ENCODE measurements at regions not wholly inside any gene's neighbourhood (a gene's known extent, or its start where the extent isn't known, plus 50 kb on each side); places are given as distances from the start of the nearest gene placed in this dataset.

DNA sequence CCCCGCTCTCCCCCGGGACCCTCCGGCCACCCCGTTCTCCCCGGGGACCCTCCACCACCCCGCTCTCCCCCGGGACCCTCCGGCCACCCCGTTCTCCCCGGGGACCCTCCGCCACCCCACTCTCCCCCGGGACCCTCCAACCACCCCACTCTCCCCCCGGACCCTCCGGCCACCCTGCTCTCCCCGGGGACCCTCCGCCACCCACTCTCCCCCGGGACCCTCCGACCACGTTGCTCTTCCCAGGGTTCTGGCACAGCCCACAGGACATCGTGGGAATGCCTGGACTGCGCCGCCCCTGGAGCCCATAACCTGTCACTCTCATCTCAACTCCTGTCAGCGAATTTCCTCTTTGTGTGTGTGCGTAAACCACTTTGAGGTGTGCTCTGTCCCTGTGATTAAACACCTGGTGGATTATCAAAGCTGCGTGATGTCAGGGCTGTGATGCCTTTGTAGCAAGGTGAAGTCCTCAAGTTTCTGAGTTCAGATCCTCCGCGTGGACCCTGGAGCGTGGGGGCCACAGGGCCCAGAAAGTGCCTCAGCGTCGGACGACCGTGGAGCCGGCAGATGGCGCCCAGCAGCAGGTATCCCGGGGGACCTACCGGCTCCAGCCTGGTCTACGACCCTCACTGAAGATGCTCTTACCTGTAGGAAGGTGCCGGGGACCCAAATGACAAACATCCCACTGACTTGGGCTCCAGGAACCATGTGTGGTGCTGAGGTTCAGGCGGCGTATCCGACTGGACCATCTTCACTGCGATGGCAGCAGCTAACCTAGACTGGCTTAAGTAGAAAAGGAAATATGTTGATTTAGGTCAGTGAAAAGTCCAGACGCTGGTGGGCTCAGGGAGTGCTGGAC, 63.2 kb upstream of the GALNT9 start:
- no peak overlapping the region for H3K4me3 ChIP-seq (ENCODE audit: low read depth, low read length)
- DNase-seq (ENCODE audit: low read depth), result no peak
- TF ChIP-seq, protein P1, sequence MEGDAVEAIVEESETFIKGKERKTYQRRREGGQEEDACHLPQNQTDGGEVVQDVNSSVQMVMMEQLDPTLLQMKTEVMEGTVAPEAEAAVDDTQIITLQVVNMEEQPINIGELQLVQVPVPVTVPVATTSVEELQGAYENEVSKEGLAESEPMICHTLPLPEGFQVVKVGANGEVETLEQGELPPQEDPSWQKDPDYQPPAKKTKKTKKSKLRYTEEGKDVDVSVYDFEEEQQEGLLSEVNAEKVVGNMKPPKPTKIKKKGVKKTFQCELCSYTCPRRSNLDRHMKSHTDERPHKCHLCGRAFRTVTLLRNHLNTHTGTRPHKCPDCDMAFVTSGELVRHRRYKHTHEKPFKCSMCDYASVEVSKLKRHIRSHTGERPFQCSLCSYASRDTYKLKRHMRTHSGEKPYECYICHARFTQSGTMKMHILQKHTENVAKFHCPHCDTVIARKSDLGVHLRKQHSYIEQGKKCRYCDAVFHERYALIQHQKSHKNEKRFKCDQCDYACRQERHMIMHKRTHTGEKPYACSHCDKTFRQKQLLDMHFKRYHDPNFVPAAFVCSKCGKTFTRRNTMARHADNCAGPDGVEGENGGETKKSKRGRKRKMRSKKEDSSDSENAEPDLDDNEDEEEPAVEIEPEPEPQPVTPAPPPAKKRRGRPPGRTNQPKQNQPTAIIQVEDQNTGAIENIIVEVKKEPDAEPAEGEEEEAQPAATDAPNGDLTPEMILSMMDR (IDR thresholded peaks at IDR 0.05; ENCODE audit: insufficient read depth, low read length), result no peak

DNA sequence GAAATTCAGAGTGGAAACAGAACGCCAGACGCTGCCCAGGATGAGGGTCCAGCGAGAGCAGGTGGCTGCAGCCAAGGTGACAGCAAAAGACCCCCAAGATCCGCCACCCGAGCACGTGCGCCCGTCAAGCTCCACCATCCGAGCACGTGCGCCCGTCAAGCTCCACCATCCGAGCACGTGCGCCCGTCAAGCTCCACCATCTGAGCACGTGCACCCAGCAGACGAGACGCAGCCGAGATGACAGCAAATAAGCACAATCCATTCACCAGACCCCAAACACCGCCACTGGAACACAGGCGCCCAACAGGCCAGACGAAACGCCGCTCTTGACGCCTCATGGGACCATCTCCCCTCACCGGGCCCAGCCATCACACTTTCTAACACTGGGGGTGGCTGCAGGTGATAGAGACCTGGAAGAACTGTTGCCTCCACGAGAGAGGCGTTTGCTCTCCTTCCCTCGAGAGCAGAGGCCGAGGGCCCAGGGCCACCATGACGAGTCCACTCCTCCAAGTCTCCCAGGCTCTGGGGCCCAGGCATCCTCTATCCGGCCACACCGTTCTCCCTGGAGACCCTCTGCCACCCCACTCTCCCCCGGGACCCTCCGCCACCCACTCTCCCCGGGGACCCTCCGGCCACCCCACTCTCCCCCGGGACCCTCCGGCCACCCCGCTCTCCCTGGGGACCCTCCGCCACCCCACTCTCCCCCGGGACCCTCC, 62.1 kb upstream of the GALNT9 start:
- TF ChIP-seq, protein P1 (IDR thresholded peaks at IDR 0.05; ENCODE audit: insufficient read depth, low read length), result no peak

DNA sequence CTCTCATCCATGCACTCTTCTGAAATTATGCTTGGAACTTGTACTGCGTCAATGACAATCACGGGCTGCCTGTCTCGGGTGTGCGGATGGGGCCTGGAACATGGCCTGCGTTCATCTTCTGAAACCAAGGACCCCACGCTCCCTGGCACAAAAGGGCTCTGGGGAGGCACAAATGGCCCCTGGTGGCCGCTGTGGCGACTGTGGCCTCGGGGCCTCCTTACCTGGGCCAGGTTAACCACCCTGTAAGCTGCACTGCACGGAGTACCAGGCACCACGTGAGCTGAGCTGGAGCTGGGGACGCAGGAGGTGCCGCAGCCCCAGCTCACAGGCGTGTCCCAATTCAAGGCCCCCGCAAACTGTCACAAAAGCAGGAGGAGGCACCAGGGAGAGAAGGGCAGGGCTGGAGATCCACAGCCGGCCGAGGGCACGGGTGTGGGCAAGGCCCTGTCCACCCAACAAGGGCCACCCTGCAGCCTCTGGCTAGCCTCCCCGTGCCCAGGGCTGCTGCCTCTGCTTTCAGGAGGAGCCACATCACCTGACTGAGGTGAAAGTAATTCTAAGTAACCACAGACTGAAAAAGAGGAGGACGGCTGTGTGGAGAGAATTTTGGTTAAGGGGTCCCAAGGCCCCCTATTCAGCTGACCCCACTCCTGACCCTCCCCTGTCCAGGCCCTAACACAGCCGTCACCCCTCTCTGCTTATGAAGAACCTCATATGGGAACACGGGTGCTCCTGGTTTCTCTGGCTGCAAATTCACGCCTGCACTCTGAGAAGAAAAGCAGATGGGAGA, 61.1 kb upstream of the GALNT9 start:
- TF ChIP-seq, protein P1 (IDR thresholded peaks at IDR 0.05; ENCODE audit: insufficient read depth, low read length), result no peak
- no peak for DNase-seq (ENCODE audit: low read depth)
- no peak overlapping the region for H3K4me3 ChIP-seq (ENCODE audit: low read depth, low read length)

More for the DNA sequence above, 62.1 kb upstream of the GALNT9 start:
- no peak for DNase-seq (ENCODE audit: low read depth)
- no peak overlapping the region for H3K4me3 ChIP-seq (ENCODE audit: low read depth, low read length)

DNA sequence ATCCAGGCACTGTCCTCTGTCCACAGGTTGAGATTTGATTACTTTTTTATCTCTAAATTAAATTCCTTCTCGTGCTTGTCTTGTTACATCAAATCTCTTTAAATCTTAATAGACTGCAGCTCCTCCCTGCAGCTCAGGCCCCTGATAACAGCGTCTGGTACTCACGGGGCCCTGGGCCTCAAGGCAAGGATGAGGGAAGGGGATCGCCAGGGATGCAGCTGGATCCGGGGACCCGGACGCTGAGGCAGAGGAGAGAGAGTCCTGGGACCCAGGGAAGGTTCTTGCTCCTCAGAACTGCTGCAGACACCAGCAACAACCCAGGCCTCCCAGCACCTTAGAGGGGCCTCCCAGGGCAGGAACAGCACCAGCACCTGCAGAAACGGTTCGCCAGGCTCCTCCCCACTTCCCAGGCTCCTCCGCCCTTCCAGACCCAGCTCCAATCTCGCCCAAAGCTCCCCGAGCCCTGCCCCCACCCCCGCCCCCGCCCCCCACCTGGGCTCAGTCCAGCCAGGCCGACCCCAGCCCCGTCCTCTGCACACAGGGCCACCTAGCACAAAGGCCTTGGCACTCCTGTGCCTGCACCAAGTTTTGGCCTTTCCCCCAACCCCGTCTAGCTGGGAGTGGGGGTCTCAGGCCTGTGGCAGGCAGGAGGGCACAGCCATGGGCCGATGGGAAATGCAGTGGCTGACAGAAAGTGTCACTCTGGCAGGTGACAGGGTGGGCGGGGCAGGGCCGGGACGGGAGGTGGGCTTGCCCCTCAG, 60.3 kb upstream of the GALNT9 start:
- no peak overlapping the region for H3K4me3 ChIP-seq (ENCODE audit: low read depth, low read length)
- no peak for DNase-seq (ENCODE audit: low read depth)

GRCh38 chr12:132389026-132389425, 59.6 kb upstream of the GALNT9 start:
- DNase-seq (ENCODE audit: low read depth), result no peak
- H3K4me3 ChIP-seq (ENCODE audit: low read depth, low read length), result no peak overlapping the region
- TF ChIP-seq, protein P1 (IDR thresholded peaks at IDR 0.05; ENCODE audit: insufficient read depth, low read length), result no peak

More for the DNA sequence above, 60.3 kb upstream of the GALNT9 start:
- TF ChIP-seq, protein P1 (IDR thresholded peaks at IDR 0.05; ENCODE audit: insufficient read depth, low read length), result no peak
